SK-N-SH (cell line): ENCODE measurements at regions not wholly inside any gene's neighbourhood (a gene's known extent, or its start where the extent isn't known, plus 50 kb on each side); places are given as distances from the start of the nearest gene placed in this dataset.

Source experiments
- CTCF ChIP-seq: fragments of 200-600 bp; sonication (generic); IDR thresholded peaks from 2 replicates; pipeline ENCODE4 v1.6.1; 2017; ENCODE audit warnings: antibody characterized with exemption, mild to moderate bottlenecking, moderate library complexity
- EP300 ChIP-seq, 2 experiments: IDR thresholded peaks; 2 replicates each; pipeline versions ENCODE4 v1.4.0 to v1.6.1; 2012; ENCODE audit warnings: borderline replicate concordance in 1 of 2, low read depth in 1 of 2, low read length in 1 of 2
- FOXM1 ChIP-seq: IDR thresholded peaks from 2 replicates; pipeline ENCODE4 v1.4.0; 2012; ENCODE audit warnings: low read depth, mild to moderate bottlenecking
- NFIC ChIP-seq: IDR thresholded peaks from 2 replicates; pipeline ENCODE4 v1.4.0; 2012; ENCODE audit warnings: borderline replicate concordance
- POLR2AphosphoS5 ChIP-seq: IDR thresholded peaks from 2 replicates; pipeline ENCODE4 v1.6.1; 2012; ENCODE audit warnings: low read depth, low read length
- REST ChIP-seq: IDR thresholded peaks from 2 replicates; pipeline ENCODE4 v1.6.1; 2012; ENCODE audit warnings: mild to moderate bottlenecking, low read depth, low read length, moderate library complexity
- TAF1 ChIP-seq: IDR thresholded peaks from 2 replicates; pipeline ENCODE4 v1.6.1; 2012; ENCODE audit warnings: low read depth, mild to moderate bottlenecking, low read length, moderate library complexity, borderline replicate concordance

GRCh38 chr15:70334286-70334685, 236.6 kb upstream of the TLE3 start:
- TF ChIP-seq EP300 (IDR thresholded peaks at IDR 0.05; ENCODE audit: borderline replicate concordance in 1 of 2, low read depth in 1 of 2, low read length in 1 of 2) (no peak), CTCF (no peak), FOXM1 (no peak), POLR2AphosphoS5 (no peak), NFIC (no peak), REST (no peak), TAF1 (no peak)
